Motor neuron (in vitro differentiated cells): ENCODE measurements at regions not wholly inside any gene's neighbourhood (a gene's known extent, or its start where the extent isn't known, plus 50 kb on each side); places are given as distances from the start of the nearest gene placed in this dataset.
A peak's percentile ranks its signal among the peaks of the same experiment; 100 is the strongest.

ENCODE experiments used
- ATAC-seq, 8 experiments: fragments of 200-7000 bp; cut with Tn5 transposase; replicated peaks in 6 of 8; 2 replicates each; pipeline ENCODE4 v1.8.0; 2021; ENCODE audit warnings: mild to moderate bottlenecking in 8 of 8, moderate library complexity in 8 of 8
- H3K27ac ChIP-seq, 2 donors: fragments of 250-450 bp; sonication (Bioruptor Pico); 2 replicates each; pipeline ENCODE4 v1.9.0; 2021; ENCODE audit warnings: antibody characterized with exemption in 2 of 2, mild to moderate bottlenecking in 2 of 2, moderate library complexity in 1 of 2
- H3K4me1 ChIP-seq, 2 donors: fragments of 250-450 bp; sonication (Bioruptor Pico); replicated peaks in 1 of 2; 2 replicates each; pipeline ENCODE4 v1.6.1; 2021; ENCODE audit warnings: antibody characterized with exemption in 2 of 2, mild to moderate bottlenecking in 2 of 2, moderate library complexity in 1 of 2
- H3K4me3 ChIP-seq, 5 donors: fragments of 250-450 bp; sonication (Bioruptor Pico); 2 replicates each; pipeline ENCODE4 v1.9.0; 2021; ENCODE audit warnings: antibody characterized with exemption in 5 of 5, mild to moderate bottlenecking in 5 of 5, moderate library complexity in 4 of 5
- WGBS, 10 experiments: fragments of 450-650 bp; shearing (Covaris generic); methylation state at CpG; one replicate each; pipeline ENCODE4 v1.0.0; 2022; 5-methylcytosine and 5-hydroxymethylcytosine counted together
- in situ Hi-C, 9 experiments: fragments of 400-800 bp; cut with MboI; loops; one replicate each; pipeline ENCODE4 v1.15.0; 2021; ENCODE audit warnings: low sequenced_read_pairs in 9 of 9, low pct_unique_long_range_greater_than_20kb in 2 of 9; ENCODE audit not compliant: unreplicated experiment in 9 of 9

GRCh38 chr4:29578329-29578728 is 1141.8 kb upstream of the PCDH7 start:
- in situ Hi-C loops: no loop called here
- ATAC-seq: peak in 1 of 8 experiments; percentile 14
- 0 to 100% (median 57%) methylated on average over 1 to 2 of the region's 2 CpGs; no CpG with 5 or more reads in 1 of the 10 experiments for WGBS, 10 experiments
- no peak overlapping the region for H3K4me3 ChIP-seq
- H3K4me1 ChIP-seq: no peaks in the 10 kb centered on the region
- no peak overlapping the region for H3K27ac ChIP-seq

- WGBS, 10 experiments: 0 to 100% (median 63%) methylated on average over 1 to 2 of the region's 2 CpGs; no CpG with 5 or more reads in 3 of the 10 experiments
- no peaks in the 10 kb centered on the region for H3K4me1 ChIP-seq
- in situ Hi-C loops: no loop called here
- no peak overlapping the region for H3K4me3 ChIP-seq
- ATAC-seq: no peak
- H3K27ac ChIP-seq: no peak overlapping the region
These were observed 1138.7 kb upstream of the PCDH7 start for GRCh38 chr4:29581457-29581856.

GRCh38 chr4:29588617-29589016 is 1131.6 kb upstream of the PCDH7 start:
- in situ Hi-C loops: no loop called here
- ATAC-seq: peak in 1 of 8 experiments; percentile 76
- Histone ChIP-seq H3K4me1 (no peaks in the 10 kb centered on the region), H3K27ac (no peak overlapping the region), H3K4me3 (no peak overlapping the region)
- WGBS, 10 experiments: 11 to 100% (median 48%) methylated on average over 1 to 3 of the region's 3 CpGs

- ATAC-seq: no peak
- no peaks in the 10 kb centered on the region for H3K4me1 ChIP-seq
- no peak overlapping the region for H3K4me3 ChIP-seq
- H3K27ac ChIP-seq: no peak overlapping the region
- WGBS, 10 experiments: 11 to 96% (median 83%) methylated on average over 2 to 5 of the region's 5 CpGs
- in situ Hi-C loops: no loop called here
These were observed 1123.9 kb upstream of the PCDH7 start for GRCh38 chr4:29596228-29596627.

GRCh38 chr4:29619168-29619567 is 1101.0 kb upstream of the PCDH7 start:
- Histone ChIP-seq H3K27ac (no peak overlapping the region), H3K4me3 (no peak overlapping the region), H3K4me1 (peaks cover 0 to 4% of the 10 kb centered on the region in 2 donors)
- in situ Hi-C loops: no loop called here
- 0 to 100% (median 60%) methylated on average over 1 to 2 of the region's 2 CpGs; no CpG with 5 or more reads in 1 of the 10 experiments for WGBS, 10 experiments
- peak in 5 of 8 experiments; percentile 52 to 93 (median 79) for ATAC-seq

GRCh38 chr4:29632199-29632598 is 1088.0 kb upstream of the PCDH7 start:
- in situ Hi-C loops: no loop called here
- WGBS, 10 experiments: 0 to 33% (median 25%) methylated on average over 1 to 2 of the region's 2 CpGs; no CpG with 5 or more reads in 4 of the 10 experiments
- Histone ChIP-seq H3K27ac (no peak overlapping the region), H3K4me3 (no peak overlapping the region), H3K4me1 (peaks cover 0 to 20% of the 10 kb centered on the region in 2 donors)
- ATAC-seq: peak in 1 of 8 experiments; percentile 28

- in situ Hi-C loops: no loop called here
- WGBS, 10 experiments: 0 to 67% (median 43%) methylated on average over 1 to 3 of the region's 3 CpGs; no CpG with 5 or more reads in 1 of the 10 experiments
- peaks cover 0 to 21% of the 10 kb centered on the region in 2 donors for H3K4me1 ChIP-seq
- no peak overlapping the region for H3K27ac ChIP-seq
- ATAC-seq: peak in 5 of 8 experiments; percentile 47 to 72 (median 55)
- H3K4me3 ChIP-seq: no peak overlapping the region
These were observed 1083.2 kb upstream of the PCDH7 start for GRCh38 chr4:29636961-29637360.

GRCh38 chr4:29653221-29653620 is 1066.9 kb upstream of the PCDH7 start:
- no peak for ATAC-seq
- 5 to 93% (median 49%) methylated on average over 1 to 6 of the region's 6 CpGs for WGBS, 10 experiments

GRCh38 chr4:29680644-29681043 is 1039.5 kb upstream of the PCDH7 start:
- WGBS, 10 experiments: 0 to 67% (median 7%) methylated on average over 1 of the region's 1 CpG; no CpG with 5 or more reads in 3 of the 10 experiments
- Histone ChIP-seq H3K27ac (peak overlapping the region in 1 of 2 donors; percentile 33), H3K4me1 (peaks cover 3 to 13% of the 10 kb centered on the region in 2 donors), H3K4me3 (no peak overlapping the region)
- peak in 5 of 8 experiments; percentile 47 to 91 (median 71) for ATAC-seq
- in situ Hi-C loops: no loop called here

More at GRCh38 chr4:29653221-29653620, 1066.9 kb upstream of the PCDH7 start:
- Histone ChIP-seq H3K4me3 (no peak overlapping the region), H3K4me1 (no peaks in the 10 kb centered on the region), H3K27ac (no peak overlapping the region)
- in situ Hi-C loops: no loop called here

GRCh38 chr4:29704059-29704458 is 1016.1 kb upstream of the PCDH7 start:
- in situ Hi-C loops: no loop called here
- WGBS, 10 experiments: 0 to 100% (median 64%) methylated on average over 1 to 2 of the region's 2 CpGs; no CpG with 5 or more reads in 2 of the 10 experiments
- Histone ChIP-seq H3K4me3 (no peak overlapping the region), H3K4me1 (no peaks in the 10 kb centered on the region), H3K27ac (no peak overlapping the region)
- no peak for ATAC-seq

- in situ Hi-C loops: no loop called here
- WGBS, 10 experiments: 0 to 100% (median 71%) methylated on average over 1 to 3 of the region's 3 CpGs; no CpG with 5 or more reads in 3 of the 10 experiments
- ATAC-seq: no peak
- H3K27ac ChIP-seq: no peak overlapping the region
- no peaks in the 10 kb centered on the region for H3K4me1 ChIP-seq
- no peak overlapping the region for H3K4me3 ChIP-seq
These were observed 1011.7 kb upstream of the PCDH7 start for GRCh38 chr4:29708473-29708872.

- no peak overlapping the region for H3K27ac ChIP-seq
- in situ Hi-C loops: no loop called here
- H3K4me3 ChIP-seq: no peak overlapping the region
- H3K4me1 ChIP-seq: no peaks in the 10 kb centered on the region
- ATAC-seq: no peak
- 43 to 91% (median 83%) methylated on average over 1 of the region's 1 CpG; no CpG with 5 or more reads in 7 of the 10 experiments for WGBS, 10 experiments
These were observed 1009.6 kb upstream of the PCDH7 start for GRCh38 chr4:29710519-29710918.

GRCh38 chr4:29711226-29711625 is 1008.9 kb upstream of the PCDH7 start:
- no peak for ATAC-seq
- in situ Hi-C loops: no loop called here
- Histone ChIP-seq H3K27ac (no peak overlapping the region), H3K4me1 (no peaks in the 10 kb centered on the region), H3K4me3 (no peak overlapping the region)
- WGBS, 10 experiments: 0 to 100% (median 81%) methylated on average over 1 to 2 of the region's 2 CpGs; no CpG with 5 or more reads in 2 of the 10 experiments
